ENCODE measurements at regions not wholly inside any gene's neighbourhood (a gene's known extent, or its start where the extent isn't known, plus 50 kb on each side); places are given as distances from the start of the nearest gene placed in this dataset.

DNA sequence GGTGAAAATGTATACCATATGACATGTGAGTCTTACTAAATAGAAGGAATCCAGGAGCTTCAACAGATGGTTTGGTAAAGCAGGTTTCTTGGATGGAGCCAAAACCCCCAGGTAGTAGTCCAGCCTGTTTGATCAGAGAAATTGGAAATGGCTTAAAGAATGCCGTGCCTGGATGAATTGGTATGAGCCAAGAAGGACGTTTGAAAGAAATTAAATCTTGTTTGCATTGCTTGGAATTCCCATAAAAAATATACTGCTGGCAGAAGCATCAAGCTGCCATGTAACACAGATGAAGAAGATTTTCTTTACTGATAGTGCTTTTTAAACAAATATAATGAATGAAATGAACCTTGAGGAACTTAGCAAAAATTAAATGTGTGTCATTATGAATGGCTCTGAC is 176.3 kb downstream of the NPR3 start:
- H3K4me1 ChIP-seq (ENCODE audit: insufficient read depth, low read length) = no peaks in the 10 kb centered on the region
- CTCF ChIA-PET (ENCODE audit: low intra/inter-chr PET ratio, low total read pairs) = no interaction called here
- intact Hi-C loops (cut with micrococcal nuclease; ENCODE audit: unreplicated experiment) (no loop called here), in situ Hi-C loops (cut with HindIII; ENCODE audit: extremely low pct_ligation_motif_present, low pct_unique_long_range_greater_than_20kb) (no loop called here)
- FAIRE-seq = no peak
- no peaks in the 10 kb centered on the region for H4K20me1 ChIP-seq (ENCODE audit: insufficient read depth, low read length)
- BruUV-seq (replicated peaks) = no TSS peak
- WGBS (ENCODE audit: low lambda C conversion rate) = 0% methylated on average over 2 of the region's 2 CpGs
- TF ChIP-seq ZNF761 (CRISPR knock-in tag; conservative IDR thresholded peaks at IDR 0.05) (no peak), AFF4 (CRISPR knock-in tag; IDR thresholded peaks at IDR 0.05) (no peak), SKIL (CRISPR knock-in tag; IDR thresholded peaks at IDR 0.05; ENCODE audit: borderline replicate concordance) (no peak), HNRNPH1 (optimal IDR thresholded peaks at IDR 0.05; ENCODE audit: low read depth, low read length) (no peak), ZNF678 (CRISPR knock-in tag; IDR thresholded peaks at IDR 0.05) (no peak), TGIF2 (CRISPR knock-in tag; IDR thresholded peaks at IDR 0.05) (no peak), TAF1 (CRISPR knock-in tag; IDR thresholded peaks at IDR 0.05) (no peak), ZNF782 (CRISPR knock-in tag; IDR thresholded peaks at IDR 0.05; ENCODE audit: borderline replicate concordance) (no peak)
- no peaks in the 10 kb centered on the region for H3K36me3 ChIP-seq (replicated peaks in 1 of 2; ENCODE audit: control insufficient read depth in 1 of 2, insufficient read depth in 2 of 2, low read length in 2 of 2)
- H3K4me3 ChIP-seq (replicated peaks in 1 of 3; ENCODE audit: insufficient read depth in 1 of 3, low read depth in 2 of 3, low read length in 3 of 3) = no peak overlapping the region
- no peaks in the 10 kb centered on the region for H3K9me3 ChIP-seq (ENCODE audit: low read length)
- POLR2A ChIA-PET = no interaction called here
- H3K79me2 ChIP-seq (ENCODE audit: insufficient read depth, low read length) = no peaks in the 10 kb centered on the region
- no peak overlapping the region for H3K4me2 ChIP-seq (ENCODE audit: low read depth, low read length)
- no peak overlapping the region for H3K9ac ChIP-seq (ENCODE audit: insufficient read depth, low read depth, low read length)
- ATAC-seq = no peak
- H2AFZ ChIP-seq (ENCODE audit: low read length) = no peak overlapping the region
- no peaks in the 10 kb centered on the region for H3K27me3 ChIP-seq (ENCODE audit: control insufficient read depth in 1 of 2, insufficient read depth in 2 of 2, low read length in 2 of 2)
- no peak overlapping the region for H3K27ac ChIP-seq (ENCODE audit: extremely low read length, insufficient read depth, low read length)
- DNase-seq (ENCODE audit: low spot score) = no peak
